ENCODE measurements at regions not wholly inside any gene's neighbourhood (a gene's known extent, or its start where the extent isn't known, plus 50 kb on each side); places are given as distances from the start of the nearest gene placed in this dataset.

- DNase-seq (ENCODE audit: low read depth) = no peak
These were observed 353.0 kb downstream of the BTG1 start for GRCh38 chr12:91792597-91792996.

DNA sequence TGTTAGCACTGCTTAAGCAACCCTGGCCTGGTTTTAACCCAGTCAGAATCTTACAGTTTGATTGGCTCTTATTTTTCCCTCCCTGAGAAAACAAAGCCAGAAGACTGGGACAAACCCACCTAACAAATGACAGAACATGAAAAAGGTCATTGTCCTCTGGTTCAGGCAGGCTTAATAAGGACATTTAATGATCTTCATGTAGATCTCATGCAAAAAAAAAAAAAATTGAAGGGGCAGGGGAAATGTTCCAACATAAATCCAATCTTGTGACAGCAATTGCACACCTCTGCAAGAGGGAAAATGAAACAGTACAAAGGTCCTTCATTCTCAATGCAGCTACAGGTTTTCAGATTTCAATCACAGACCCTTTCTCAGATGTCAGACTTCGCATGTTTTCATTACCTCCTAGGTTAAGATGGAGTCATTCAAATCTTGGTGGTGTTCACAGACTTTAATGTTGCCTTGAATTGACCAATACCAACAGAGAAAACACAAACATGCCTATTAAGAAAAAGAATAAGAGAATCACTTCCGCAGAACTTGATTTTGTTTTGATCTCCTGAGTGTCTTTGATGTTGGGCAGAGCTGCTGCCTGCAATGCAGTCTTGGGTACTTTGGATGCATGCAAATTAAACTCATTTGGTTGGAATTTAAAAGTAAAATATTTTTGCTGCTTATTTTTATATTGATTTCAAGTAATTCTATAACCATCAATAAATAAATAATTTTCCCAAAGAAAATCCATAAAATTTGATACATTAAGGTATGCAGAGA, 359.0 kb downstream of the BTG1 start:
- no peak for DNase-seq (ENCODE audit: low read depth)

DNA sequence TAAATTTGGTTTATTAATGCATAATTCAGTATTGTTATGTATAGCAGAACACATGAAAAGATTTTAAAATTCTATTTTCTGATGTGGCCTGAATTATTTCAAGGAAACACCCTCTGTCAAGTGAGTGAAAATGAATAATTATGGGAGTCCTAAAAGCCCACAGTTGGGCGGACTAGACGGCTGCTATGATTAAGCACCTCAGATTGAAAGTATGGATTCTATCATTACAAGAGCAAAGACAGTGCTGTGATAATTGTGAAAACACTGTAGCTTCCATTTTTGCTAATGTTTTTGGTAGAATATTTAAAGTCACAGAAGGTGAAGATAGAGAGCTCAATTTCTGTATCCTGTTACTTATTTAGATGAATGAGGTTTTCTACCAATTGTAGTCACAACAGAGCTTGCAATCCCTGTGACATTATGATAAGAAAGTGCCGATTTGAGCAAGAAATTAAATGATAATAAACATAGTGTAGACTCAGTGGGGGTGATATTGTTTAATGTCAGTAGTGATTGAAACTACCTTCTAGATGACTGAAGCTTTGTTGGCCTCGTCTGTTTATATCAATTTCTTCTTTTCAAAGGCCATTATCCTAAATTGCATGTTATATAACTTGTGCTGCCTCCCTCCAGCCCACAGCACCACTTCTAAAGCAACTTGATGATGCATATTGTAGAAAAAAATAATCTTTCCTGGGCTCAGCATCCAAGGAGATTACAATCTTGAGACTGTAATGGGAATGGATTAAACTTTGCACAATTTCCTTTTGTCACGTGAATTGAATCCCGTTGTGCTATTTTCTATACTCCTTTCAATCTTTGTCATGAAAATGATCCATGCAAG, 359.8 kb downstream of the BTG1 start:
- DNase-seq (ENCODE audit: low read depth) = no peak

DNA sequence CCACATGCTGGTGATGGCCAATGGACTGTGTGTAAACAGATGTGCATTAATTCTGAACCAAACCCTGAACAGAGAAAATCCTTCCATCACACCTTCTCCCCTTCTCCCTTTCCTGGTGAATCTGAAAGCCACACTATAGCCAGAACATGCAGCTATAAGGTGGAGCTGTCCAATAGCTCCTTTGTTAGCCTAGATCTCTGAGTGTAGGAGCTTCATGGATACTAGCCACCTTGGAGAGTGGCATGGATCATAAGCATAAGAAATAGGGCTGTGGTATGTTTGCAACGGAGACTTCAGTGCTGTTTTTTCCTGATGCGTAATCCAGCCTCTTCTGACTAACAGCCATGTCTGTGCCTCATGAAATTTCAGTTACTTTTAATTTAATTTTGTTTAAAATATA, 364.5 kb downstream of the BTG1 start:
- DNase-seq (ENCODE audit: low read depth) = no peak

GRCh38 chr12:91778938-91779400, 366.7 kb downstream of the BTG1 start:
- peak; percentile 6 for DNase-seq (ENCODE audit: low read depth)

GRCh38 chr12:91778091-91778832, 367.4 kb downstream of the BTG1 start:
- no peak for DNase-seq (ENCODE audit: low read depth)

GRCh38 chr12:91777268-91777992, 368.2 kb downstream of the BTG1 start:
- no peak for DNase-seq (ENCODE audit: low read depth)

GRCh38 chr12:91774434-91774921, 371.2 kb downstream of the BTG1 start:
- no peak for DNase-seq (ENCODE audit: low read depth)

DNA sequence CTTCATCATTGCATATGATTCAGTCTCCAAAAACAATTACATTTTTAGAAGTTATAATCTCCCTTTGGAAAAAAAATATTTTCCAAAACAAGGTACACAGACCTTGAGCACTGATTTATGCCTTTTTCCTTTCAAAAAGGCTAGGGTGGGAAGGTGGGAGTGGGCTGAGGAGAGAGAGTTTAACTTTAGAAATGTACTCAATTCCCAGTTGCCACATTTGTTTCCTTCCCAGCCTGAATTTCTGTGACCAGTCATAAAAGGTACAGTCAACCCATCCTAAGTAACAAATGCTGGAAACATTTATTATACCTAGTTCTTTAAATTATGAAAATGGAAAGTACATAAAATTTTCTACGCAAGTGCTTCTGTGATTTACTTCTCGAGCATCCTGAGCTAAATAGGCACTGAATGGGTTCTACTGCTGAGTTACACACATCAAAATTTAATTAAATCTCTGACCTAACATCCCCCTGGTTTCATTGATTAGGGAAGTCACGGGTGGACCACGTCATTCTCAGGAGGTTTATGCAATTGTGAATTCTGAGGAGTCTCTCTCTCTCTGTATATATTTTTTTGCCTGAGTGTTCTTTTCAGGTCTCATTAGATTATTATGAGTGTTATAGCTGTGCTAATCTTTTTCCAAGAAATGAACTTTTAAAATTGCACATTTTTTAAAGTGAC, 371.8 kb downstream of the BTG1 start:
- no peak for DNase-seq (ENCODE audit: low read depth)

- no peak for DNase-seq (ENCODE audit: low read depth)
These were observed 373.2 kb downstream of the BTG1 start for GRCh38 chr12:91772411-91772810.

DNA sequence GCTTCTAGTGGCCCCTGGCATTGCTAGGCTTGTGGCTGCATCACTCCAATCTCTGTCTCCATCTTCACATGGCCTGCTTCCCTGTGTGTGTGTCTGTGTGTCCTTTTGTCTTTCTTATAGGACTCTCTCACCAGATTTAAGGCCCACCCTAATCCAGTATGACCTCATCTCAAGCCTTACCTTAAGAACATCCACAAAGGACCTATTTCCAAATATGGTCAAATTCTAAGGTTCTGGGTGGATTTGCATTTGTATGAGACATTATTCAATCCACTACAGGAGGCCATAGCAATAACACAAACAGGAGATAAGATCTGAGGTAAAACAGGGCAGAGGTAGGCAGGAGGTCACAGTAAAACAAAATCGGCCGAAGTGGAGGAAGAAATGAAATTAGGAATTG, 375.9 kb downstream of the BTG1 start:
- no peak for DNase-seq (ENCODE audit: low read depth)

DNA sequence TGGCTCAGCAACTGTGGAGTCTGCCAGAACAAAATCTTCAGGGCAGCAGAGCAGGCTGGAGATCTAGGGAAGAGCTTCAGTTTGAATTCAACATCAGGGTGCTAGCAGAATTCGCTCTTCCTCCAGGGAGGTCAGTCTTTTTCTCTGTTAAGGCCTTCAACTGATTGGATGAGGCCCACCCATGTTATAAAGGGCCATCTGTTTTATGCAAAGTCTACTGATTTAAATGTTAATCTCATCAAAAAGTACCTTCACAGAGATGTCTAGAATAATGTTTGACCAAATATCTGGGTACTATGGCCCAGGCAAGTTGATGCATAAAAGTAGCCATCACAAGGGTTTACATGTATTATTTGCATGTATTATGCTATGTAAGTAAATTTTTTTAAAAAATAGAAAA, 378.4 kb downstream of the BTG1 start:
- DNase-seq (ENCODE audit: low read depth) = no peak

GRCh38 chr12:91766454-91766853, 379.2 kb downstream of the BTG1 start:
- DNase-seq (ENCODE audit: low read depth) = no peak

DNA sequence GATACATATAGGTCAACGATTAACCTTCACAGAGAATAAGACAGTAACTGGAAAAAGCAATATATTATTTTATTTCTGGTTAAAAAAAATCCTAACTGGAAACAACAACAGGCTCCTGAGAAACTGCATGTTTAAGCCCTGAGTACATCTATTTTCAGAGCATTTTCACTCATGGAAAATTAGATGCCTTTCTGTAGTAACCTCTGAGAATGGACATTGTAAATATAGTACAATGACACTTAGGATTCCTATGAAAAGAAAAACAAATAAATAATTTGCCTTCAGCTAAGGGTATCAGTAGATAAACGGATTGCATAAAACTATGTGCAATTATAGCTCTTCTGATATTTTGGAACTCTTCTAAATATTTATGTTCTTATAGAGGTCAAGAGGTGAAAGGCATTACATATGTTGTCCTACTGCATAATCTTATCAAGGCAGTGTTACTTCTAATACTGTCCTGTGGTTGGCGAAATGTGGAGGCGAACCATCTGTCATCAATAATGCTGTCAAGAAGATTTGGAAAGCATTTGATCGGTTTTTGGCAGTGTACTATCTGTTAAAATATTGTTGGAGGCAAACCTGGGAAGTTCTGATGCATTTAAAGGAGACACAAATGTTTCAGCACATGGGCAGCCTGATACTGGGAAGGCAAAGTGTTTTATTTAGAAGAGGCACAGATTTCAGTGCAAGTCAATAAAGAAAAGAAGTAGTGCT, 381.8 kb downstream of the BTG1 start:
- DNase-seq (ENCODE audit: low read depth) = no peak

- no peak for DNase-seq (ENCODE audit: low read depth)
These were observed 392.0 kb downstream of the BTG1 start for GRCh38 chr12:91753649-91754048.

- no peak for DNase-seq (ENCODE audit: low read depth)
These were observed 398.7 kb downstream of the BTG1 start for GRCh38 chr12:91746976-91747375.

DNA sequence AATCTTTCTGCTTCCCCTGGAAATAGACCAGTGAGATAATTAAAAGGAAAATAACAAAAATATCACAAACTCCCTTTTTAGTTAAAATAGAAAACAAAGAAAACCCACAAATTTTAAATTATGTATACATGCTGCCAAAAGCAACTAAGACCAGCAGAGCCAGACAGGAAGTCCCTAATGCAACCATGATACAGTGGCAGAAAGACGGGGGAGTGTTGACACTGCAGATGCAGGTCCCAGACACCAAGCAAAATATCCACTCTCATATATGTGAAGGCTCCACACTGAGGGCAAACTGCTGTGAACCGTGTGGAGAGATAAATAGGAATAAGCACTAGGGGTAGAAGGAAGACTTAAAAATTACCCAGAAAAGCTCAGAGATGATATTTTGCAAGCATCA, 401.0 kb downstream of the BTG1 start:
- DNase-seq (ENCODE audit: low read depth) = no peak

GRCh38 chr12:91743704-91744321, 401.8 kb downstream of the BTG1 start:
- DNase-seq (ENCODE audit: low read depth) = no peak

- no peak for DNase-seq (ENCODE audit: low read depth)
These were observed 402.4 kb downstream of the BTG1 start for GRCh38 chr12:91743280-91743679.

GRCh38 chr12:91741932-91742331, 403.7 kb downstream of the BTG1 start:
- DNase-seq (ENCODE audit: low read depth) = no peak

Measured in activated T-helper 1 cell treated with Interleukin-2 at 50 U/mL for 16 hours (primary cell).